ENCODE measurements at regions not wholly inside any gene's neighbourhood (a gene's known extent, or its start where the extent isn't known, plus 50 kb on each side); places are given as distances from the start of the nearest gene placed in this dataset.

DNA sequence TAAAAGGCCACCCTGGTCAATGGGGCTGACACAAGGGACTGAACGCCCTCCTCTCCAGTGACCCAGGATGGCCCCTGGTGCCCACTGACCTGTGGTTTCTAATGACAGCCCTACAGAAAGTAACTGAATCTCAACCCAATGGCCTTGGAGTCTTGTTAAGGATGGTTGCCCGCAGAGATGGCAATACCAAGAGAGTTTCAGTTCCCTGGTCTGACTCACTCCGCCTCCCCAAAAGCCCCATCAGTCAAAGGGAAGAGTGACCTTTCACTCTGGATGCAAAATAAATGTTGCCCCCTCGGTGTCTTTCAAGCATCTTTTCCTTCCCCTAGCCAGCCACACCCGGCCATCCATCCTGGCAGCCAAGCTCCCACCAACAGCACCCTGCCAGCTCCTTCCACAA lies 57.7 kb upstream of the ISX start:
- Histone ChIP-seq H3K9me3 (ENCODE audit: control insufficient read depth, low read length) (no peaks in the 10 kb centered on the region), H3K9ac (no peak overlapping the region), H3K4me3 (ENCODE audit: low read depth, low read length) (no peak overlapping the region), H3K27me3 (ENCODE audit: control insufficient read depth, insufficient read depth, low read length) (no peaks in the 10 kb centered on the region), H2AFZ (no peak overlapping the region), H3K4me1 (no peaks in the 10 kb centered on the region), H3K79me2 (no peaks in the 10 kb centered on the region), H3K36me3 (ENCODE audit: control insufficient read depth, insufficient read depth, low read length) (no peaks in the 10 kb centered on the region), H3K27ac (no peak overlapping the region), H3K4me2 (ENCODE audit: low read length) (no peak overlapping the region)
- TF ChIP-seq, protein P1, sequence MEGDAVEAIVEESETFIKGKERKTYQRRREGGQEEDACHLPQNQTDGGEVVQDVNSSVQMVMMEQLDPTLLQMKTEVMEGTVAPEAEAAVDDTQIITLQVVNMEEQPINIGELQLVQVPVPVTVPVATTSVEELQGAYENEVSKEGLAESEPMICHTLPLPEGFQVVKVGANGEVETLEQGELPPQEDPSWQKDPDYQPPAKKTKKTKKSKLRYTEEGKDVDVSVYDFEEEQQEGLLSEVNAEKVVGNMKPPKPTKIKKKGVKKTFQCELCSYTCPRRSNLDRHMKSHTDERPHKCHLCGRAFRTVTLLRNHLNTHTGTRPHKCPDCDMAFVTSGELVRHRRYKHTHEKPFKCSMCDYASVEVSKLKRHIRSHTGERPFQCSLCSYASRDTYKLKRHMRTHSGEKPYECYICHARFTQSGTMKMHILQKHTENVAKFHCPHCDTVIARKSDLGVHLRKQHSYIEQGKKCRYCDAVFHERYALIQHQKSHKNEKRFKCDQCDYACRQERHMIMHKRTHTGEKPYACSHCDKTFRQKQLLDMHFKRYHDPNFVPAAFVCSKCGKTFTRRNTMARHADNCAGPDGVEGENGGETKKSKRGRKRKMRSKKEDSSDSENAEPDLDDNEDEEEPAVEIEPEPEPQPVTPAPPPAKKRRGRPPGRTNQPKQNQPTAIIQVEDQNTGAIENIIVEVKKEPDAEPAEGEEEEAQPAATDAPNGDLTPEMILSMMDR (IDR thresholded peaks at IDR 0.05) = no peak

DNA sequence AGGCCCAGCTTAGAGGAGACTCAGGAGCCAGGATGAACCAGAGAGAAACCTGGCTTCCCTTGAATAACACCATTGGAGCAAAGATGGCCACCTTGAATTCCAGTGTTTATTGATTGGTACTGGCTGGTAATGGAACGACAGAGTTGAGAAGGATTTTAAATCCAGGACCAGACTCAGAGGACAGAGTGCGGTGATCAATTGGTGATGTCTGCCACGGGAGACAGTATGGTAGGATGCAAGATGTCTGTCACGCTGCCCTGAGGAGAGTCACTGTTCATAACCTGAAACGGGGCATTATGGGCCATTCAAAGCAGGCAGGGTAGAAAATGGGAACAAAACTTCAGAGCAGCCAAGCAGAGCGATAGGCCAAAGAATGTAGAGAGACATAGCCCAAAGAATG lies 55.4 kb upstream of the ISX start:
- no peaks in the 10 kb centered on the region for H3K27me3 ChIP-seq (ENCODE audit: control insufficient read depth, insufficient read depth, low read length)
- H2AFZ ChIP-seq = no peak overlapping the region
- H3K9me3 ChIP-seq (ENCODE audit: control insufficient read depth, low read length) = no peaks in the 10 kb centered on the region
- no peak overlapping the region for H3K9ac ChIP-seq
- TF ChIP-seq, protein P1 (IDR thresholded peaks at IDR 0.05) = no peak
- H3K4me2 ChIP-seq (ENCODE audit: low read length) = no peak overlapping the region
- no peaks in the 10 kb centered on the region for H3K4me1 ChIP-seq
- no peaks in the 10 kb centered on the region for H3K36me3 ChIP-seq (ENCODE audit: control insufficient read depth, insufficient read depth, low read length)
- H3K27ac ChIP-seq = no peak overlapping the region
- no peak overlapping the region for H3K4me3 ChIP-seq (ENCODE audit: low read depth, low read length)
- H3K79me2 ChIP-seq = no peaks in the 10 kb centered on the region

GRCh38 chr22:35014812-35015211 lies 51.1 kb upstream of the ISX start:
- H3K4me2 ChIP-seq (ENCODE audit: low read length) = no peak overlapping the region
- H2AFZ ChIP-seq = no peak overlapping the region
- H3K4me1 ChIP-seq = no peaks in the 10 kb centered on the region
- no peaks in the 10 kb centered on the region for H3K36me3 ChIP-seq (ENCODE audit: control insufficient read depth, insufficient read depth, low read length)
- no peak overlapping the region for H3K9ac ChIP-seq
- no peaks in the 10 kb centered on the region for H3K27me3 ChIP-seq (ENCODE audit: control insufficient read depth, insufficient read depth, low read length)
- H3K27ac ChIP-seq = no peak overlapping the region
- H3K4me3 ChIP-seq (ENCODE audit: low read depth, low read length) = no peak overlapping the region
- TF ChIP-seq, protein P1 (IDR thresholded peaks at IDR 0.05) = no peak
- no peaks in the 10 kb centered on the region for H3K9me3 ChIP-seq (ENCODE audit: control insufficient read depth, low read length)
- H3K79me2 ChIP-seq = no peaks in the 10 kb centered on the region
